Gastrocnemius medialis (tissue), 4 donors: ENCODE measurements at regions not wholly inside any gene's neighbourhood (a gene's known extent, or its start where the extent isn't known, plus 50 kb on each side); places are given as distances from the start of the nearest gene placed in this dataset.
A peak's percentile ranks its signal among the peaks of the same experiment; 100 is the strongest.

Experiments
- ATAC-seq, 2 donors: fragments of 150-250 bp; one replicate each; pipeline ENCODE4 v1.9.1; 2016
- DNase-seq, 2 donors: peaks; one replicate each; pipeline ENCODE4 v3.0.0-alpha.2; 2019
- H3K27ac ChIP-seq, 4 donors: fragments of 200-600 bp; sonication (generic); 1 replicate in 1 of 4; 2 replicates in 3 of 4; pipeline ENCODE4 v1.5.1; 2016 to 2018; ENCODE audit warnings: mild to moderate bottlenecking in 2 of 4, moderate library complexity in 1 of 4
- H3K27me3 ChIP-seq, 3 donors: fragments of 200-600 bp; sonication (generic) in 2 of 3; 1 replicate in 1 of 3; 2 replicates in 2 of 3; pipeline versions ENCODE4 v1.5.1 to v1.6.0; 2016 to 2019; ENCODE audit warnings: mild to moderate bottlenecking in 1 of 3, moderate library complexity in 1 of 3
- H3K36me3 ChIP-seq, 2 donors: fragments of 200-600 bp; sonication (generic) in 1 of 2; one replicate each; pipeline ENCODE4 v1.5.1; 2017 to 2018
- H3K4me1 ChIP-seq, 2 donors: fragments of 200-600 bp; sonication (generic) in 1 of 2; one replicate each; pipeline ENCODE4 v1.5.1; 2016 to 2017; ENCODE audit warnings: mild to moderate bottlenecking in 2 of 2
- H3K4me3 ChIP-seq, 4 donors: fragments of 200-600 bp; sonication (generic) in 3 of 4; 1 replicate in 1 of 4; 2 replicates in 3 of 4; pipeline ENCODE4 v1.5.1; 2016 to 2019; ENCODE audit warnings: mild to moderate bottlenecking in 2 of 4
- H3K9me3 ChIP-seq, 3 donors: fragments of 200-600 bp; sonication (generic) in 2 of 3; 1 replicate in 1 of 3; 2 replicates in 2 of 3; pipeline ENCODE4 v1.5.1; 2016 to 2019
- POLR2A ChIP-seq, 2 donors: fragments of 450-650 bp; IDR thresholded peaks; one replicate each; pipeline ENCODE4 v1.6.1; 2017; ENCODE audit warnings: antibody characterized with exemption in 2 of 2, mild to moderate bottlenecking in 2 of 2, moderate library complexity in 2 of 2
- in situ Hi-C, 4 donors: fragments of 200-750 bp; cut with MboI; loops; one replicate each; pipeline versions ENCODE4 v1.15.0 to v1.8.0; 2017; ENCODE audit warnings: low sequenced_read_pairs in 4 of 4
- intact Hi-C: fragments of 100-400 bp; cut with DNase I; formaldehyde crosslinking; loops from one replicate; pipeline ENCODE4 v1.15.1; 2023; ENCODE audit warnings: low total_unique reads
- TF ChIP-seq, protein P1 (sequence below), 5 experiments: fragments of 450-650 bp in 3 of 5; fragments of 200-600 bp in 2 of 5; sonication (generic) in 2 of 5; IDR thresholded peaks in 4 of 5; conservative IDR thresholded peaks in 1 of 5; 1 replicate in 4 of 5; 2 replicates in 1 of 5; pipeline ENCODE4 v1.5.1; 2016 to 2019; ENCODE audit warnings: antibody characterized with exemption in 5 of 5, mild to moderate bottlenecking in 3 of 5, moderate library complexity in 3 of 5

DNA sequence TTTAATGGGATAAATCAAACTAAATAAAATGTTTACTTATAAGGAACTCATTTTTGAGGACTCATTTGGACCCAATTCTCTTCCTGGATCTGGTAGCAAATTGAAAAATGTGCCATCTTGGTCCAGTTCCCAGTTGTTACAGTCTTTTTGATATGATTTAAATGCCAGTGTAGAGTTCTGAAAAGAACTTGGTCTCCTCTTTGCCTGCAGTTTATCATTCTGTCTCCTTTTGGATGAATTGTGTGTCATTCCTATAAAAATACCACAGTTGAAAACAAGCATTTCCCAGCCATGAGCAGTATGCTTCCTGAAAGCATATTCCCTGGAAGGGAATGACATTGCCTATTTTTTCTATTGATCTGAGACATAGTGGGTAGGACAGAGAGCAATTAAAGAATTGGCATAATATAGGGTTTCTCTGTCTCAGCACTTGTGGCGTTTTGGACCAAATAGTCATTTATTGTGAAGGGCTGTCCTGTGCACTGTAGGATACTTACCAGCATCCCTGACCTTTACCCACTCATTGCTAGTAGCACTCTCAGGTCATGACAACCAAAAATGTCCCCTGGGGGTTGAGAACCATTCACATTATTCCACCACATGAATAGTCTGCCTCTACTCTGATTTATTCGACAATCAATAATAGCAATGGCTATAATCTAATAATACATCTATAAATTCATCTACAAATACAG, 181.8 kb downstream of the NXNL2 start:
- ATAC-seq, result no peak
- Histone ChIP-seq H3K4me3 (no peak overlapping the region), H3K4me1 (no peaks in the 10 kb centered on the region), H3K9me3 (no peaks in the 10 kb centered on the region), H3K27ac (no peak overlapping the region), H3K36me3 (no peaks in the 10 kb centered on the region), H3K27me3 (no peaks in the 10 kb centered on the region)
- intact Hi-C loops, result no loop called here
- no peak for TF ChIP-seq POLR2A (IDR thresholded peaks at IDR 0.05)
- TF ChIP-seq, protein P1, sequence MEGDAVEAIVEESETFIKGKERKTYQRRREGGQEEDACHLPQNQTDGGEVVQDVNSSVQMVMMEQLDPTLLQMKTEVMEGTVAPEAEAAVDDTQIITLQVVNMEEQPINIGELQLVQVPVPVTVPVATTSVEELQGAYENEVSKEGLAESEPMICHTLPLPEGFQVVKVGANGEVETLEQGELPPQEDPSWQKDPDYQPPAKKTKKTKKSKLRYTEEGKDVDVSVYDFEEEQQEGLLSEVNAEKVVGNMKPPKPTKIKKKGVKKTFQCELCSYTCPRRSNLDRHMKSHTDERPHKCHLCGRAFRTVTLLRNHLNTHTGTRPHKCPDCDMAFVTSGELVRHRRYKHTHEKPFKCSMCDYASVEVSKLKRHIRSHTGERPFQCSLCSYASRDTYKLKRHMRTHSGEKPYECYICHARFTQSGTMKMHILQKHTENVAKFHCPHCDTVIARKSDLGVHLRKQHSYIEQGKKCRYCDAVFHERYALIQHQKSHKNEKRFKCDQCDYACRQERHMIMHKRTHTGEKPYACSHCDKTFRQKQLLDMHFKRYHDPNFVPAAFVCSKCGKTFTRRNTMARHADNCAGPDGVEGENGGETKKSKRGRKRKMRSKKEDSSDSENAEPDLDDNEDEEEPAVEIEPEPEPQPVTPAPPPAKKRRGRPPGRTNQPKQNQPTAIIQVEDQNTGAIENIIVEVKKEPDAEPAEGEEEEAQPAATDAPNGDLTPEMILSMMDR (IDR thresholded peaks at IDR 0.05 in 4 of 5, conservative IDR thresholded peaks at IDR 0.05 in 1 of 5), result no peak
- in situ Hi-C loops, result no loop called here
- no peak for DNase-seq

DNA sequence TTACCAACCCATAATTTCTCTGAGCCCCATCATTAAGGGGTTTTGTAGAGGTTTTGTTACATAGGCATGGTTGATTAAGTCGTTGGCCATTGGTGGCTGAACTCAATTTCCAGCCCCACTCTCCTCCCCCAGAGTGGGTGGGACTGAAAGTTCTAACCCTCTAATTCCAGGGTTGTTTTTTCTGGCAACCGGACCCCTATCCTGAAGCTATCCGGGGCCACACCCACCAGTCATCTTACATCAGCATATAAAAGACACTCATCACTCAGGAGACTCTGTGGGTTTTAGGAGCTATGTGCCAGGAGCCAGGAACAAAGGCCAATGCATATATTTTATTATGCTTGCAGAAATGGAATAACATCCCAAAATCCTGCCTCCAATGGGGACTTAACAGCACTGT, 186.0 kb downstream of the NXNL2 start:
- ATAC-seq (no peak), DNase-seq (no peak)
- Histone ChIP-seq H3K9me3 (no peaks in the 10 kb centered on the region), H3K36me3 (no peaks in the 10 kb centered on the region), H3K27me3 (no peaks in the 10 kb centered on the region), H3K4me3 (no peak overlapping the region), H3K27ac (no peak overlapping the region), H3K4me1 (no peaks in the 10 kb centered on the region)
- in situ Hi-C loops (no loop called here), intact Hi-C loops (no loop called here)
- no peak for TF ChIP-seq POLR2A (IDR thresholded peaks at IDR 0.05)
- TF ChIP-seq, protein P1 (IDR thresholded peaks at IDR 0.05 in 4 of 5, conservative IDR thresholded peaks at IDR 0.05 in 1 of 5), result no peak

DNA sequence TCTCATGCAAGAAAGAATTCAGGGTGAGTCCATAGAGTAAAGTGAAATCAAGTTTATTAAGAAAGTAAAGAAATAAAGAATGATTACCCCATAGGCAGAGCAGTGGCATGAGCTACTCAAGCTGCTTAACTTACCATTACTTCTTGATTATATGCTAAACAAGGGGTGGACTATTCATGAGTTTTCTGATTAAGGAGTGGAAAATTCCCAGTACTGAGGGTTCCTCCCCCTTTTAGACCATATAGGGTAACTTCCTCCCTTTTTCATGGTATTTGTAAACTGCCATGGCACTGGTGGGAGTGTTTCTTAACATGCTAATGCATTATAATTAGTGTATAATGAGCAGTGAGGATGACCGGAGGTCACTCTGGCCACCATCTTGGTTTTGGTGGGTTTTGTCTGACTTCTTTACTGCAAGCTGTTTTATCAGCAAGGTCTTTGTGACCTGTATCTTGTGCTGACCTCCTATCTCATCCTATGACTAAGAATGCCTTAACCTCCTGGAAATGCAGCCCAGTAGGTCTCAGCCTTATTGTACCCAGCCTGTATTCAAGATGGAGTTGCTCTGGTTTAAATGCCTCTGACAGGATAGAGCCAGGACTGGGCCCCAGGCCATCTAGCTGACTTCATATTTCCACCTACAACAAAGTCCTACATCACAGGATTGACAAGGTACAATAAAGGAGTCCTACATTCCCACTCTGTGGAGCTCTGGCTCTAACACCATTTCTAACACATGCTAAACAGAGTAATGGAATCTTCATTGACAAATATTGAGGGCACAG, 186.7 kb downstream of the NXNL2 start:
- H3K27ac ChIP-seq, result no peak overlapping the region
- no peak for TF ChIP-seq POLR2A (IDR thresholded peaks at IDR 0.05)
- ATAC-seq (no peak), DNase-seq (no peak)
- H3K9me3 ChIP-seq, result no peaks in the 10 kb centered on the region
- H3K36me3 ChIP-seq, result no peaks in the 10 kb centered on the region
- no peak overlapping the region for H3K4me3 ChIP-seq
- no peaks in the 10 kb centered on the region for H3K27me3 ChIP-seq
- in situ Hi-C loops, result no loop called here
- no peaks in the 10 kb centered on the region for H3K4me1 ChIP-seq
- intact Hi-C loops, result no loop called here

DNA sequence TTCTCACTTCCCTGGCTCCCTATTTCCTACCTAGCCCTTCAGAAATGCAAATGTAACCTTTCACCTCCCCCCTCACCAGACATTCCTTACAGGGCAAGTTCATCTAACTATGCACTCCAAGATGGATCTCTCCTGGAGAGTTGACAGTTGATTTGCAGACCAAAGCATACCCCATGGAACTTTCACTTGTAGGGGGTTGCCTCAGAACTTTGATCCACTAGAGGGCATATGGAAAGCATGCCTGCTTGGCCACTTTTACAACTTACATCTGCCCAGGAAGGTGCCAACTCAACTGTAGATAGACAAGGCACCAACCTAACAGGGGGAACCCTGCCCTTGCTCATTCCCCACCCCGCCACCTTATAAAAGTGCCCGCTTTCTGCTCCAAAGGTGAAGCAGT, 187.8 kb downstream of the NXNL2 start:
- no peaks in the 10 kb centered on the region for H3K9me3 ChIP-seq
- H3K4me1 ChIP-seq, result no peaks in the 10 kb centered on the region
- no peak overlapping the region for H3K27ac ChIP-seq
- intact Hi-C loops, result no loop called here
- no peaks in the 10 kb centered on the region for H3K27me3 ChIP-seq
- ATAC-seq (no peak), DNase-seq (no peak)
- no peaks in the 10 kb centered on the region for H3K36me3 ChIP-seq
- TF ChIP-seq POLR2A (IDR thresholded peaks at IDR 0.05), result no peak
- TF ChIP-seq, protein P1 (IDR thresholded peaks at IDR 0.05 in 4 of 5, conservative IDR thresholded peaks at IDR 0.05 in 1 of 5), result peak in 1 of 5 experiments; percentile 11
- in situ Hi-C loops, result no loop called here
- no peak overlapping the region for H3K4me3 ChIP-seq

DNA sequence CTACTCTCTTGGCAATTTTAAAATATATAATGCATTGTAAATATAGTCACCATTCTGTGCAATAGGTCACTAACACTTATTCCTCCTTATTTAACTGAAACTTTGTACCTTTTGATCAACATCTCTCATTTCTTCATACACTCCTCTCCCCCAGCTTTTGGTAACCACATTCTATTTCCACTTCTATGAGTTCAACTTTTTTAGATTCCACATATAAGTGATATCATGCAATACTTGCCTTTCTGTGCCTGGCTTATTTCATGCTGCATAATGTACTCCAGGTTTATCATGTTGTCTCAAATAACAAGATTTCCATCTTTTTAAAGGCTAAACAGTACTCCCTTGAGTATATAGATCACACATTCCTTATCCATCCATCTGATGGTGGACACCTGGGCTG, 188.8 kb downstream of the NXNL2 start:
- Histone ChIP-seq H3K27ac (no peak overlapping the region), H3K4me3 (no peak overlapping the region), H3K36me3 (no peaks in the 10 kb centered on the region), H3K9me3 (no peaks in the 10 kb centered on the region), H3K4me1 (no peaks in the 10 kb centered on the region), H3K27me3 (no peaks in the 10 kb centered on the region)
- ATAC-seq, result no peak
- in situ Hi-C loops, result no loop called here
- DNase-seq, result no peak
- TF ChIP-seq, protein P1 (IDR thresholded peaks at IDR 0.05 in 4 of 5, conservative IDR thresholded peaks at IDR 0.05 in 1 of 5), result no peak
- TF ChIP-seq POLR2A (IDR thresholded peaks at IDR 0.05), result no peak
- intact Hi-C loops, result no loop called here
